Vagina (tissue), 2 donors: ENCODE measurements at regions not wholly inside any gene's neighbourhood (a gene's known extent, or its start where the extent isn't known, plus 50 kb on each side); places are given as distances from the start of the nearest gene placed in this dataset.

ENCODE experiments used
- POLR2A ChIP-seq, 2 donors: fragments of 450-650 bp; IDR thresholded peaks; one replicate each; pipeline ENCODE4 v1.6.1; 2017; ENCODE audit warnings: antibody characterized with exemption in 2 of 2, mild to moderate bottlenecking in 2 of 2, moderate library complexity in 2 of 2
- POLR2AphosphoS5 ChIP-seq, 2 donors: sonication (generic); formaldehyde crosslinking; IDR thresholded peaks; one replicate each; pipeline ENCODE4 v1.9.0; 2017; ENCODE audit warnings: antibody characterized with exemption in 2 of 2, mild to moderate bottlenecking in 2 of 2, low read depth in 1 of 2; ENCODE audit not compliant: insufficient read depth in 1 of 2
- TF ChIP-seq, protein P1 (sequence below), 3 experiments: fragments of 450-650 bp in 2 of 3; fragments of 200-600 bp in 1 of 3; sonication (generic) in 1 of 3; IDR thresholded peaks; one replicate each; pipeline ENCODE4 v1.5.1; 2017 to 2019; ENCODE audit warnings: antibody characterized with exemption in 3 of 3, mild to moderate bottlenecking in 2 of 3, moderate library complexity in 2 of 3

DNA sequence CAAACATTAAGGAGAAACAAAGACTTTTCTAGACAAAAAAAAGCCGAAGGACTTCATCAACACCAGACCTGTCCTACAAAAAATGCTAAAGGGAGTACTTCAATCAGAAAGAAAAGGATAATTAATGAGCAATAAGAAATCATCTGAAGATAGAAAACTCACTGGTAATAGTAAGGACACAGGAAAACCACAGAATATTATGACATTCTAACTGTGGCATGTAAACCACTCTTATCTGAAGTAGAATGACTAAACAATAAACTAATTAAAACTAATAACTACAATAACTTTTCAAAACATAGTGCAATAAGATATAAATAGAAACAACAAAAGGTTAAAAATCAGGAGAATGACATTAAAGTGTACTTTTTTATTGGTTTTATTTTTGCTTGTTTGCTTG, 584.5 kb upstream of the CCDC54 start:
- no peak for TF ChIP-seq POLR2A (IDR thresholded peaks at IDR 0.05)
- TF ChIP-seq, protein P1, sequence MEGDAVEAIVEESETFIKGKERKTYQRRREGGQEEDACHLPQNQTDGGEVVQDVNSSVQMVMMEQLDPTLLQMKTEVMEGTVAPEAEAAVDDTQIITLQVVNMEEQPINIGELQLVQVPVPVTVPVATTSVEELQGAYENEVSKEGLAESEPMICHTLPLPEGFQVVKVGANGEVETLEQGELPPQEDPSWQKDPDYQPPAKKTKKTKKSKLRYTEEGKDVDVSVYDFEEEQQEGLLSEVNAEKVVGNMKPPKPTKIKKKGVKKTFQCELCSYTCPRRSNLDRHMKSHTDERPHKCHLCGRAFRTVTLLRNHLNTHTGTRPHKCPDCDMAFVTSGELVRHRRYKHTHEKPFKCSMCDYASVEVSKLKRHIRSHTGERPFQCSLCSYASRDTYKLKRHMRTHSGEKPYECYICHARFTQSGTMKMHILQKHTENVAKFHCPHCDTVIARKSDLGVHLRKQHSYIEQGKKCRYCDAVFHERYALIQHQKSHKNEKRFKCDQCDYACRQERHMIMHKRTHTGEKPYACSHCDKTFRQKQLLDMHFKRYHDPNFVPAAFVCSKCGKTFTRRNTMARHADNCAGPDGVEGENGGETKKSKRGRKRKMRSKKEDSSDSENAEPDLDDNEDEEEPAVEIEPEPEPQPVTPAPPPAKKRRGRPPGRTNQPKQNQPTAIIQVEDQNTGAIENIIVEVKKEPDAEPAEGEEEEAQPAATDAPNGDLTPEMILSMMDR (IDR thresholded peaks at IDR 0.05): no peak
- TF ChIP-seq POLR2AphosphoS5 (IDR thresholded peaks at IDR 0.05; ENCODE audit: insufficient read depth in 1 of 2, low read depth in 1 of 2): no peak
